NB4 (cell line): ENCODE measurements at regions not wholly inside any gene's neighbourhood (a gene's known extent, or its start where the extent isn't known, plus 50 kb on each side); places are given as distances from the start of the nearest gene placed in this dataset.

Source experiments
- POLR2A ChIP-seq: IDR thresholded peaks from 2 replicates; pipeline ENCODE4 v1.6.1; 2011; ENCODE audit warnings: mild to moderate bottlenecking; ENCODE audit not compliant: insufficient read length; ENCODE audit errors: extremely low read depth
- TF ChIP-seq, protein P1 (sequence below): IDR thresholded peaks from one replicate; pipeline ENCODE4 v1.5.1; 2012; ENCODE audit warnings: low read depth, low read length

DNA sequence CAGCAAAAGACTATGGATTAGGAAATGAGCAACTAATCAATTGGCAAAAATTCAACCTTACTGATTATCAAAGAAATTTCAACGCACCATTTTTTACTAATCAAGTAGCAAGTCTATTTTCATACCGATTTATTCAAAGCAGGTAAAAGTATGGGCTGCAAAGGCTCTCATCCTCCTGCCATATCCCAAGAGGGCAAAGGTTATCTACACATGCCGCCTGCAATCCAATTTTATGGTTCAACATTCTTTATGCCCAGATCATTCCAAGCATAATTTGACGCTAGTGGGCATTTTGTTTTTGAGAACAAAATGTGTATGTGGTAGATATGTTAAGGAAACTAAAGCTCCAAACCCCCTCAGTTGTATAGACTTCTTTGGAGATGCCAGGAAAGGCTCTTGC lies 270.6 kb downstream of the MAF start:
- no peak for TF ChIP-seq POLR2A
- TF ChIP-seq, protein P1, sequence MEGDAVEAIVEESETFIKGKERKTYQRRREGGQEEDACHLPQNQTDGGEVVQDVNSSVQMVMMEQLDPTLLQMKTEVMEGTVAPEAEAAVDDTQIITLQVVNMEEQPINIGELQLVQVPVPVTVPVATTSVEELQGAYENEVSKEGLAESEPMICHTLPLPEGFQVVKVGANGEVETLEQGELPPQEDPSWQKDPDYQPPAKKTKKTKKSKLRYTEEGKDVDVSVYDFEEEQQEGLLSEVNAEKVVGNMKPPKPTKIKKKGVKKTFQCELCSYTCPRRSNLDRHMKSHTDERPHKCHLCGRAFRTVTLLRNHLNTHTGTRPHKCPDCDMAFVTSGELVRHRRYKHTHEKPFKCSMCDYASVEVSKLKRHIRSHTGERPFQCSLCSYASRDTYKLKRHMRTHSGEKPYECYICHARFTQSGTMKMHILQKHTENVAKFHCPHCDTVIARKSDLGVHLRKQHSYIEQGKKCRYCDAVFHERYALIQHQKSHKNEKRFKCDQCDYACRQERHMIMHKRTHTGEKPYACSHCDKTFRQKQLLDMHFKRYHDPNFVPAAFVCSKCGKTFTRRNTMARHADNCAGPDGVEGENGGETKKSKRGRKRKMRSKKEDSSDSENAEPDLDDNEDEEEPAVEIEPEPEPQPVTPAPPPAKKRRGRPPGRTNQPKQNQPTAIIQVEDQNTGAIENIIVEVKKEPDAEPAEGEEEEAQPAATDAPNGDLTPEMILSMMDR, result no peak
